Esophagus squamous epithelium (tissue), 4 donors: ENCODE measurements at regions not wholly inside any gene's neighbourhood (a gene's known extent, or its start where the extent isn't known, plus 50 kb on each side); places are given as distances from the start of the nearest gene placed in this dataset.

ENCODE experiments used
- CTCF ChIP-seq, 6 experiments: fragments of 450-650 bp in 4 of 6; fragments of 200-600 bp in 2 of 6; sonication (generic) in 2 of 6; IDR thresholded peaks; one replicate each; pipeline ENCODE4 v1.5.1; 2016 to 2019; ENCODE audit warnings: antibody characterized with exemption in 6 of 6, mild to moderate bottlenecking in 4 of 6, moderate library complexity in 4 of 6
- POLR2A ChIP-seq, 4 donors: fragments of 450-650 bp; IDR thresholded peaks; one replicate each; pipeline ENCODE4 v1.6.1; 2017; ENCODE audit warnings: antibody characterized with exemption in 4 of 4, mild to moderate bottlenecking in 4 of 4, moderate library complexity in 3 of 4

DNA sequence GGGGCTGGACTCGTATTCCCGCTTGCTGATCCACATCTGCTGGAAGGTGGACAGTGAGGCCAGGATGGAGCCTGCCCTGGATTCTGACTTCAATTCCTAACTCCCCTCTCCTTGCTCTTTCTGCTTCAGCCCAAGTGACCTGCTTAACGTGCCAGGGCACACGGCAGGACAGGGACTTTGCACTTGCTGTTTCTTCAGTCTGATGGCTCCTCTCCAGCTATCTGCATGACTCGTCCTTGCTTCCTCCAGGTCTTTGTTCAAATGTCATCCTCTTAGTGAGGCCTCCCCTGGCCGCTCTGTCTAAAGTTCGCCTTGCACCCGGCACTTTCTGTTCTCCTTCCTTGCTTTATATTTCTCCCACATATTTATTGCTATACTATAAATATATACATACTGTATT, 357.6 kb downstream of the MTX2 start:
- TF ChIP-seq POLR2A (IDR thresholded peaks at IDR 0.05), result no peak
- no peak for TF ChIP-seq CTCF (IDR thresholded peaks at IDR 0.05)
